HG03066 (cell line): ENCODE measurements at regions not wholly inside any gene's neighbourhood (a gene's known extent, or its start where the extent isn't known, plus 50 kb on each side); places are given as distances from the start of the nearest gene placed in this dataset.

ENCODE experiments used
- ATAC-seq: cut with Tn5 transposase; IDR thresholded peaks from one replicate; pipeline ENCODE4 v1.9.1; 2021; ENCODE audit warnings: low read depth; ENCODE audit not compliant: unreplicated experiment

DNA sequence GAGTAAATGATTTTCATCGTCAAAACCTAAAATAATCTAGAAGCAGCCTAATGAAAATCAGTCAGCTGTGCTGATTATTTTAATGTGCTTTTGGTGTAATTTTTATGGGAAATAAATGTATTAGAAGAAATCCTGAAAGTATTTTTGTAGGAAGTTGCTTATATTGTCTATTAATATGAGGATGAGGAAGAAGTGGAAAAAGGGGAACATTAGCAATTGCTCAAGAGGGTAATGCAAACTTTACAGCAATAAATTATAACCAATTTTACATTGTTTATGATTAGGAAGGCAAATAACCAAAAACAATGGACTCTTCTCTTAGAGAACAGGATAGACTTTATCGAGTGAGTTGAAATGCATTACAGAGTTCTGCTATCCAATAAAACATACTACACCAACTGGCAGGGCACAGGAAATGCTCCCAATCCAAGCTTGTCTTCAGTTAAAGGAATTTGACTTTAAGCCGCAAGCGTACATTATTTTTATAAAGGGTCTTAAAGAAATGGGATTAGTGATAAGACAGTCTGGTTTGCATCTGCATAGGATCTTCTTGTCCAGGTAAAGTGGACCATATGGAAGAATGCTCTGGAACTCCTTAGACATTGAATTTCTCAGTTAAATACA, 374.8 kb downstream of the PDGFC start:
- no peak for ATAC-seq

DNA sequence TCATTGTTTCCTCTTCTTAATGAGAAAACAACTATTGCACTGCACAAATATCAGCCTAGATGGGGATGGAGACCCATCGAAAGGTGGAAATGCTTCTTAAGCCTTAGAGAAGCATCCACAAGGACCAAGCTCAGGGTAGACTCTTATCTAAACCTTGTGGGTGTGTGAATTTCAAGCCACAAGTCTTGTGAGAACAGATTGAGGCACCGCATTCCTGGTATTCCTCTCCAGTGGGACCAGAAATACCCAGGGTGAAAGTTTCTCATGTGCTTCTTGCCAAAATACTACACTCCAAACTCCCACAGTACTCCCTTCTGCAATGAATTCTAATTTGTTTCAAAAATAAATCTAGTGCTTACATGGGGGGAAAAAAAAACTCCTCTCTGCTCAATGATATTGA, 375.6 kb downstream of the PDGFC start:
- ATAC-seq: no peak

DNA sequence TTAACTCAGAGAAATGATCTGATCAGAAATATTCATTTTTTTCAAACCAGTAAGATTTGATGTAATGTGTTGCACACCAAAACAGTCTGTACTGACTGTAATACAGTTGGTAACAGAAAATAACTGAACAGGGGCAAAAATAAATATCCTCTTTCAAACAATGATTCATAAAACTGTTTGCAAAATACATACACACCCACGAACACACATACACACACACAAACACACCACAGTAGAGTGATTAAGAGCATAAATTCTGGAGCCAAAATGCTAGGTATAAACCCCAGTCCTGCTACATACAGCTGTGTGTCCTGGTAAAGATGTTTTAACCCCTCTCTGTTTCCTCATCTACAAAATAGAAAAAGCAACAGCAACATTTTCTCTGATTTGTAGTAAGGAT, 376.6 kb downstream of the PDGFC start:
- ATAC-seq: no peak

DNA sequence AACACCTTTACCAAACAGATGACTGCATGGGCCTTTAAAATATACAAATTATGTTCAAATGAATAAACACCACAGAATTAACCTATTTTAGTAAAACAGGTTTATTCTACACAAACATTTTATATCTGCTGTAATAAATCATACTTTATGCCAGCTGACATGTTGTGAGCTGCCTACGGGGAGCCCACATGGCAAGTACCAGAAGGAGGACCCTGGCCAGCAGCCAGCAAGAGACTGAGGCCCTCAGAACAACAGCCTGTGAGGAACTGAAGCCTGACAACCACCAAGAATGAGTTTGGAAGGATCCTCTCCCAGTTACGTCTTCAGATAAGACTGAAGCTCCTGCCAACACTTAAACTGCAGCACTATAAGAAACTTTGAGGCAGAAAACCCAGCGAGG, 377.0 kb downstream of the PDGFC start:
- ATAC-seq: no peak

DNA sequence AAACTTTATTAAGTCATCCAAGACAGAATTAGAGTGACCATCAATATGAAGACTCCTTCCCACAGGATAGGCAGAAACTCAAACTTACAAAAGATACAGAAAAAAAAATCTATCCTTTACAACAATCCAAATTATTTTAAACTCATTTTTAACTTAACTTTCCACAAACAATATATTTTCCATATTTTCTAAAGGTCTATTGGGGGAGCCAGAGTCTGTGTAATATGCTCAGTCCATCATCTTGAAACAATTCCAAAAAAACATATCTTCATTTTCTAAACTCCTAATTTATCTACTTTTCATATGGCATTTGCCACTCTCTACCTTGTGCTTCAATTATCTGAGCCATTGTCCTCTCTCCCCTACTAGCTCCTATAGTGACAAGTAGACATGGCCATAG, 378.1 kb downstream of the PDGFC start:
- no peak for ATAC-seq

DNA sequence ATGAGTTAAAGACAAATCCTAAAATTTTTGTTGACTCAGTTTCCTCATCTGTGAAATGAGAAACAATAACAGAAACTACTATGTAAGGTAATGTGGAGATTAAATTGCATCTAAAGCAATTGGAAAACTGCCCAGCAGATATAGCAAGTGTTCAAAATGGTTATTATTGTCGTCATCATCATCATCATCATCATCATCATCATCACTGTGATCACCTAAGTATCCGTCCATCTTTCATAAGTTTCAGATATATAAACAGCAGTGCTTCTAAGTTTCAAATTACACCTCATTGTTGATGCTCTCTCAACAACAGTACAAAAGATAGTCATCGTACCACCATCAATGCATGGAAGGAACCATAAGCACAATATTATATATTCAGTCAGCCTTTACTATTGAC, 379.9 kb downstream of the PDGFC start:
- no peak for ATAC-seq

DNA sequence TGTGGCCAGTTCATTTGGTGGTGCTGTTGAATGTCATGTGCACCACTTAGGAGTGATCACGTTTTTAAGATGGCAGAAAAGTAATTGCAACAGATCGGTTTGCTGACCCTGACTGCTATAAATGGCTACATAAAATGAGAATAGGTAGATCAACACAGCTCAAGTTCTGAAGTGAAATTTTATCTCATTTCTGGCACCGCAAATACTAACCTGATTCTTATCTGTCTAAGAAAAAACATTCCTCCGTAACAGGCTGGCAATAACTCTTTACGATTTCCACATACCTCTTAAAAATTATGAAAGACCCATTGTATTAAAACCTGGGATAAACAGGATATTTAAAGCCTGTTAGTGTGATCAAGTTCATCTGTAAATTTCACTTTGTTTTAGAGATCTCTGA, 387.5 kb downstream of the PDGFC start:
- ATAC-seq: no peak

DNA sequence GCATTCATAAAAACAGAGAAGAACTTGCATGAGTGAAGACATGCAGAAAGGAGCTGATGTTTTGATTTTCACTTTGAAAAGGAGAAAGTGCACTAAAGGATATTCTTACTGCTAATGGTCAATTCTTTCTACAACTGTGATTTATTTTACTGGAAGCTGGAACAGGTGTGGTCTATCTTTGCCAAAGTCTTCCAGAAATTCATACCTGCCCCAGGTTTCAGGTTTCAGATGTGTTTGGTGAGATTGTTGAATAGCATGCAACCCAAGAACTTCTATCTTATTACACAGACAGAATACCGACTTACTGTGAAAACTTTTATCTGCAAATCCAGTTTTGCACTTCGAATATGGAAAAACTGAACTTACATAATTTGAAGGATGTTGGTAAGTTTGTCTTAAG, 388.3 kb downstream of the PDGFC start:
- ATAC-seq: no peak

DNA sequence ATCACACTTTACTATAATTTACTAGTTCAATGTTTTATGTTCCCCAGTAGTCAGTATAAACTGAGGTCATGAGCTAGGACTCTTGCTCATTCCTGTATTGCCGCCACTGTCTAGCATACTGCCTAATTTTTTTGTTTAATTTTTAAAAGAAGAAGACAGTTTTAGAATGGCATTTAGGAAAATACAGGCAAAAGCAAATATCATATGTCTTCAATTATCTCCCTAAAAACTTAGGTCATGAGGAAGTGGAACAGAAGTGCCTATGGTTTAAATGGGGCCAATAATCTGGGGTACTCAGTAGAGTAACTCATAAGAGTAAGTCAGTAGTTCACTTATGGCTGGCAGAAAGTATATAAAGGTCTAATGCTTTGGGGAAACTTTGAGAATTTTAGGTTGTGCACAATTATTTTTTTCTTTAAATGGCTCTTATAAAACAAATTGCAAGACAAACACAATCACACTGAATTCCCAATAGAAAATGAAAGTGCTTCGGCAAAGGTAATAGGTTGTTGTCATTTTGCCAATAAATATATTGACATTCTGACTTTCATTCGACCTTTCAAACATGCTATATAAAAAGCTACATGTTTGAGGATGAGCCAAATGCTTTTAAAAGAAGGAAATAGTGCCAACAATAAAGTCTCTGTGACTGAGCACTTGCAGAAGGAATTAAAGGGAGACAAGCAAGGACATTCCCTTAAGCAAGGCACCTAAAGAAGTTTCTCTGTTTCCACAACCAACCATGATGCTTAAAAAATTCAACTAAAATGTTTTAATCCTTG, 390.1 kb downstream of the PDGFC start:
- no peak for ATAC-seq

DNA sequence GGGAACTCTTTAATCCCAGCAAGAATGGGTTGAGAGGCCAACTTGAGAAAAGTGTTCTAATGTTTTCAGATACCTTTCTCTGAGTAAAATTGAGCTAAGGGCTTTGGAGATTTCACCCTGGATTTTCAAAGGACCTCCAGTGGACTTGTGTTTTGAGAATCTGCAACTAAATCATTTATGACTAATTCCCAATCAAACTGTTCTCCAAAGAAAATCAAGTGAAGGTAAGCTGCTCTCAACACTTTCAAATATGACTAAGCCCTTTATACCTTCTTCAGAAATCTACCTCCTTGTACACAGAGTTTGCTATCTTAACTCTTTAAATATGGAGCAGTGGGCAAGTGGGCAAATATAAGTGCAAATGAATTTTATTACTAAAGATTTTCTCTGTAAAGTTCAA, 392.9 kb downstream of the PDGFC start:
- ATAC-seq: no peak

DNA sequence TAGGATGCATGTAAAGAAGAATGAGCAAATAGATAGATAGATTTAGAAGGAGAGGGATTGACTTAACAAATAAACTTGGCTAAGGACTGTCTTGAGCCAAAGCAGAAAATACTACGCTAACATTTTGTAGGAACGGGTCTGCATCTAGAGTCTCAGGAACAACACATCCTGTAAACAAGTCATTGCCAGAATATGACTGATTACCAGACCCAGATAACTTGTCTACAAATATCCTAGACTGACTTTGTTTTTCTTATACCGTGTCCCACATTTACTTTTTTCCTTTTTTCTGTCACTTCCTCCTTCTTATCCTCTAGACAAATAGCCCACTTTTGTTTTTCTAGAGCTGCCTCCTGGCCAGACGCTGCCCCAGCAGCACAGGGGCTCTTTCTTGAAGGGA, 393.6 kb downstream of the PDGFC start:
- ATAC-seq: no peak

DNA sequence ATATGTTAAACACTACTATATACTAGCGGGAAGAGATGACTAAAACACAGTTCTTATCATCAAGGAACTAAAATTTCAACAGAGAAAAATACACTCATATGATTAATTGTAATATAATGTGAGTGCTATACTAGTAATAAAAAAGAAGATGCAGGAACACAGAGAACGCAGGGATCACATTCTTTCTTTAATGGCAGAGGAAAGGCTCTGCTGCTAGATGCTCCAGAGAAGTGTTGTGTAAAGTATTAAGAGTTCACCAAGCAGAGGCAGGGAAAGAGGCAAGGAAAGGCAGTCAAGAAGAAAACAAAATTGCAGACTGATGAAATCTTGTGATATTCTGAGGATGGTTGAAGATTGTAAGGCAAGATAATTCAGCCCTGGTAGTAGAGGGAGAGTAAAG, 394.7 kb downstream of the PDGFC start:
- ATAC-seq: no peak

DNA sequence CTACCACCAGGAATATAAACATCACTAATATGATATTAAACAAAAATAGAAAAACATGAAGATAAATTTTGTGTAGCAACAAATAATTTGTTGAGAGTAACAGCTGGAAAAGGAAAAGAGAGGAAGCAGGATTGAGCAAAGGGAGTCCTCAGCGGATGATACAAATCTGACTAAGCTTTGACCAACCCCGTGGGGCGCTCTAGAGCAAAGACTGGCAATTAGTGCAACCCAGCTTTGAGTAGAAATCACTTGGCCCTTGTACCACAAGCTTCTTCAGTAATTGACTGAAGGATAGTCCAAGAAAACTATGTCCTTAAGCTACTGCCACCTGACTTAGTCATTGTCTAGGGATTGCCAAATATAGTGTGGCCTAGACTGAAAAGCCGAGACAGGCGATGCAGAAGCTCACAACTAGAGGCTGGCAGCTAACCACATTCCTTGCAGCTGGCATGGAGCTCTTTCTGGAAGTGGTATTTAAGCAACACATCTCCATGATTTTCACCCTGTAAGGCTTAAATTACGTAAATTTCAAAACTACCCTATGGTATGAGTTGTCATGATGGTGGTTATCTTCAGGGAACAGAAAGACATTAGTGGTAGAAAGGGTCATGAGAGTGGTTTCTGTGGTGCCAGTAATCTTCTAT, 396.0 kb downstream of the PDGFC start:
- ATAC-seq: no peak

DNA sequence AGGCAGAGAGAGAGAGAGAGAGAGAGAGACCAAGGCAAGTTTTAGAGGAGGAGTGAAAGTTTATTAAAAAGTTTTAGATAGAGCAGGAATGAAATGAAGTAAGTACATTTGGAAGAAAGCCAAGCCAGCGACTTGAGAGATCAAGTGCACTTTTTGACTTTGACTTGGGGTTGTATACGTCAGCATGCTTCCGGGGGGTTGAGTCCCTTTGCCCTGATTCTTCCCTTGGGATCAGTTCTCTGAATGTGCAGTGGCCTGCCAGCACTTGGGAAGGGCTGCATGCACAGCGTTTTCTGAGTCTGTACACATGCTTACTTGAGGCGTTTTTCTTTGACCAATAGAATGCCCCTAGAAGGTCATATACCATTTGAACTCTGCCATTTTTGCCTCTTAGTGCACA, 400.5 kb downstream of the PDGFC start:
- ATAC-seq: no peak

DNA sequence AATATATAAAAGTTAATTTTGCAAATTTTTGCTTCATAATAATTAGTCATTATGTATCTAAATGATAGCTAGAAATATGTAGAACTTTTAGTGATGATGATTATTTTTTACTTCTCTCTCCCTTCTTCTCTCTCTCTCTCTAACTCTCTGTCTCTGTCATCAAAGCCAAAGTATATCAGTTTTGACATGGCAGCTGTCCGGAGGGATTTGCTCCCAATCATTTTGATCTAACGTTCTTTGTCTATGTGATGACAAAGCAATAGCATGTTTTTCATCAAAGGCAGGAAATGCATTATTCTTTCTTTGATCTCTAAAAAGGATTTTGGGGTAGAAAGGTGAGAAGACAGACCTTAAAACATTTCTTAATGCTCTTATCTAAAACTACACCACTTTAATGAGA, 402.1 kb downstream of the PDGFC start:
- no peak for ATAC-seq

DNA sequence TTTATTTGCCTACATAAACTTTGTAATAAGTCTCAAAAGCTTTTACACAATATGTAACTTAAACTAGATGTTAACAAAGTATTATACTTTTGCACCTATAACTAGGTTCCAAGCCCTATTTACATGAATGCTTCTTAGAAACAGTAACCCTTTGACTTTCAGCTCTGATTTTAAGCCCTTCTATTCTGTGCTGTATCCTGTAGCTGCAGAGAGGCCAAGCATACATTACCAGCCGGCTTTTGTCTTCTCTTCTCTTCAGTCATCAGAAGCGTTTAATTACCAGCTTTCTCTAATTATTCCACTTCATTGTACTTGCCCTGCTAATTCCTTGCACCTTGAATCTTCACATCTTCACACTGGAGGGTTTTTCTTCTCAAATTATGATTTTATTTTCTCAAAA, 403.1 kb downstream of the PDGFC start:
- ATAC-seq: no peak

DNA sequence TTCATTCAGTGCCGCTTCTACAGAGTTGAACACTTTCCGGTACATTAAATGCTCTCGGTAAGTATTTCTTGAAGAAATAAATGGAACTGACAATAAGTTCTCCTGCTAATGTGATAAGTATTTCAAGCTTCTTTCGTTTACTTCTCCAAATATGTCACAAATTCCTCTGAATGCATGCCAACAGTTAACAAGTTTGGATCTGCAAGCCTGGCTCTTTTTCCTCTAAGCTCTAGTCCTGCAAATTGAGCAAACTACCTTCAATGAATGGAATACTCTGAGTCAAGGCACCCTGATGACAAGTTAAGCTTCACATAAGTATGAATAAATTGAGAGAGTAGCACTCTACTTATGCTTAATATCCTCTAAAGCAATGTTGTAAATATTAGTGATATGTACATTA, 403.6 kb downstream of the PDGFC start:
- ATAC-seq: no peak

DNA sequence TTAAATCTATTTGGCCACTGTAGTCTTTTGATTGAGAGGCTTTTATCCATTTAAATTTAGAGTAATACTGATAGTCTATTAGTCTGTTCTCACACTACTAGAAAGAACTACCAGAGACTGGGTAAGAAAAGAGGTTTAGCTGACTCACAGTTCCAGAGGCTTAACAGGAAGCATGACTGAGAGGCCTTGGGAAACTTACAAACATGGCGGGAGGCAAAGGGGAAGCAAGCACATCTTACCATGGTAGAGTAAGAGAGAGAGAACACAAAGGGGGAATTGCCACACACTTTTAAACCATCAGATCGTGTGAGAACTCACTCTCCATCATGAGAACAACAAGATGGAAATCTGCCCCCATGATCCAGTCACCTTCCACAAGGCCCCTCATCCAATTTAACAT, 410.9 kb downstream of the PDGFC start:
- no peak for ATAC-seq

DNA sequence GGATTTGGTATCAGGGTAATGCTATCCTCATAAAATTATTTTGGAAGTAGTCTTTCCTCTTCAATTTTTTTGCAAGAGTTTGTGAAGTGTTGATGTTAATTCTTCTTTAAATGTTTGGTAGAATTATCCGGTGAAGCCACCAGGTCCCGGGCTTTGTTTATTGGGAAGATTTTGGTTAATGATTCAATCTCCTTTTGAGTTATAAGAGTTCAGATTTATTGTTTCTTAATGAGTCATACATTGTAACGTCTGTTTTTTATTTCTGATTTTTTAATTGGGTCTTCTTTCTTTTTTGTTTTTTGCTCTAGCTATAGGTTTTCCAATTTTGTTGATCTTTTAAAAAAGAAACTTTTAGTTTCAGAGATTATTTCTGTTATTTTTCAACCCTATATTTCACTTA, 412.3 kb downstream of the PDGFC start:
- no peak for ATAC-seq

DNA sequence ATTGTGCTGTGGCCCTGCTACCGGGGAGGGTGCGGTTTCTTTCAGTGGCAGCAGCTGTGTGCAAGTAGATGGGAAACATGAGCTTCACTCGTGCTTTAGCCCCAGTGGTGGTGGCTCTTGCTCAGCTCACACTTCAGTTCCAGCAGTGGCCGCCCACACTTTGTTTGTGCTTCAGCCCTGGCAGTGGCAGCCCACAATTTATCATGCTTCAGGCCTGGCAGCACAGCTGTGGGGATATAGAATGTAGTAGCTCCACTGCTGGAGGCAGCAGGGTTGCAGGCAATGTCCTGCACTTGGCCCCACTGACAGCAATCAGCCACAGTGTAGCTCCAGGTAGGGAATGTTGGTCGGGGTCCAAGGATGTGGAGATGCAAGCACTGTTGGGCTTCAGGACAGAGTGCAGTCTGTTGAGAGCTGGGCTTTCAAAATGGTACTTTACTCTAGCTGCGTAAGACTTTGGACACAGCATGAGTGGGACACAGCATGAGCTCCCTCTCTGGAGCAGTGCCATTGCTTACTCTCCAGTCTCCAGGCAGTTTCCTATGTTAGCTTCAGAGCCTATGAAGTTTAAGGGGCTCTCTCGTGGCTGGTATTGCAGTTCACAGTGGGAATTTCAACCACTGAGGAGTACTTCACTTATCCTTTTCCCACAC, 413.1 kb downstream of the PDGFC start:
- no peak for ATAC-seq

DNA sequence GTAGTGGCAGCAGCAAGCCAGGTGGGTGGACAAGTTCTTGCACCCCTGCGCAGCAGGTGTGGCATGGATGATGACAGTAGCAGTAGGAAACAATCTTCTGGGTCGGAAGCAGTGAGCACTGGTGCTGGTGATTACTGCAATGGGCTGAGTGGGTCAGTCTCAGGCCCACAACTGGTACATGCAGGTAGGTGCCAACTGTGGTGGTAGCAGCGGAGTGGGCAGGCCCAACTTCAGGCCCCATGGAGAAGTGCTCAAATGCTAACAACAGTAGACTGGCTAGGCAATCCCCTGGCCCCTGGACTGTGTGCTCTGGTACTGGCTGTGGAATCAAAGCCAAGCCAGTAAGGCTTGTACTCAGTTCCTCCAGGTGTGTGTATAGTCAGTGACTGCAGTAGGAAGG, 413.7 kb downstream of the PDGFC start:
- ATAC-seq: no peak

DNA sequence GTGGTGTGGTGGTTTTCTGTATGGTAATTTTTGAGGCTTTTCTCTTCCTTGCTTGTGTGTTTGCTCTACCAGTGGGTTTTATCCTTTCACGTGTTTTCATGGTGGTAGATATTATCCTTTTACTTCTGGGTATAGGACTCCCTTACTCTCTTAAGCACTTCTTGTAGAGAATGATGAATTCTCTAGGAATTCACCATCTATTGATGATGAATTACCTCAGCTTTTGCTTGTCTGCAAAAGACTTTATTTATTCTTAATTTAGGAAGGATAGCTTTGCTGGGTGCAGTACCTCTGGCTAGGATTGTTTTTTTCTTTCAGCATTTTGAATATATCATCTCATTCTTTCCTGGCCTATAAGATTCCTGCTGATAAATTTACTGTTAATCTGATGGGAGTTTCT, 415.3 kb downstream of the PDGFC start:
- ATAC-seq: no peak
